Islet precursor cell (in vitro differentiated cells): ENCODE measurements at regions not wholly inside any gene's neighbourhood (a gene's known extent, or its start where the extent isn't known, plus 50 kb on each side); places are given as distances from the start of the nearest gene placed in this dataset.
"Not testable (repeated sequence)": the region's sequence is repeated elsewhere in the genome, so short reads cannot be mapped to it uniquely, and the experiment has no call there.

ENCODE experiments used
- DNase-seq: peaks from one replicate; pipeline ENCODE4 v3.0.0-alpha.2; 2018

DNA sequence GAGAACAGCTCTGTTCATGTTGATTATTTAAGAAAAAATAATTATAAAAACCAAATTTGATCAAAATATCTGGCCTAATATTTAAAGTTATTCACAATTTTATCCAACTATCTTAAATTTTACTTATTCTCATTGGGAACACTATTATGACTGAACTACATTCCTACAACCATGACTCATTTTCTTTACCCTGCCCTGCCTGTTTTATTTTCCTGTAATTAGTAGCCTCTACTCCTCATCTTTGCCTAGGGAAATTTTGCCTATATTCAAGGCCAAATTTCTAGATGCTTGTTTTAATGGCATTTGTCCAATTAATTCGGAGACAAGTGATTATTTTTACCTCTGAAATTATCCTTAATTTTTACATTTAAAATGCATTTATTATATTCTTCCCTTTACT lies 289.7 kb upstream of the TMEM229A start:
- no peak for DNase-seq

DNA sequence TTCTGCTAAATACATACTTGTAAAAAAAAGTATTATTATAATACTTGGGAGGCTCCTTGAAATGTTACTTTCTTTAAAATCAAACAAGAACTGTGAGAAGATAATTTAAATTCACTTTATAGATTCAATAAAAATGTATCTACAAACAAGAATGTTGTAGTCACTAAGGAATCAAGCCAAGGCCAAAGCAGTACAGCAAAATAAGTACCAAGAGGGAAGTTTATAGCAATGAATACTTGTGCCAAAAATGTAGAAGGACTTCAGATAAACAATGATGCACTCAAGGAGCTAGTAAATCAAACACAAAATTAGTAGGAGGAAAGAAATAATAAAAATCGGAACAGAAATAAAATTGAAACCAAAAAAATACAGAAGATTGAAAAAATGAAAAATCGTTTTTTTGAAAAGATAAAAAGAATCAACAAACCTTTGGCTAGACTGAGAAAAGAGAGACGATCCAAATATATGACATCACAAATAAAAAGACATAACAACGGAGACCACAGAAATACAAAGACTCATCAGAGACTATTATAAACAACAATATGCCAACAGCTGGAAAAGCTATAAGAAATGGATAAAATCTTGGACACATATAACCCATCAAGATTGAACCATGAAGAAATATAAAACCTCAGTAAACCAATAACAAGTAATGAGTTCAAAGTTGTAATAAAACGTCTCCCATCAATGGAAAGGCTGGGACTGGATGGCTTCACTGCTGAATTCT lies 286.0 kb upstream of the TMEM229A start:
- no peak for DNase-seq

DNA sequence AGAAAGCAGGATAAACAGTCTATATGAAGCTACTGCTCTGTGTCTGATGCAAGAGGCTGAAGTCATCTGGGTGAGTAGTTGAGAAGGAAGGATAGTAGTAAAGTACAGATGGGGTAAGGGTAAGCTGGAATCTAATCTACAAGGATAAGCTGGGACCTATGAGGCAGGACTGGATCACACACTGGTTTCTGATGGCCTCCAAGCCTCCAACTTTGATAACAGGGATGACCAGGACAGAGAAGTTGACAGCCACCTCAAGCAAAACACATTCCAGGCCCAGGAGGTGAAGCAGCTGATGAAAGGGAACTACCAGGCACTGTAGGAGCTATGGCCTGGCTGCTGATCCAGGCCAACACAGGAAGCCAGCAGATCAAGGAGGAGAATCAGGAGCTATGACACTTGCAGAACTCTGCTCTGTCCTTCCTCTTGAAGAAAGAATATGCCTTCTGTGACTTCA lies 278.1 kb upstream of the TMEM229A start:
- peak; percentile 51 for DNase-seq

DNA sequence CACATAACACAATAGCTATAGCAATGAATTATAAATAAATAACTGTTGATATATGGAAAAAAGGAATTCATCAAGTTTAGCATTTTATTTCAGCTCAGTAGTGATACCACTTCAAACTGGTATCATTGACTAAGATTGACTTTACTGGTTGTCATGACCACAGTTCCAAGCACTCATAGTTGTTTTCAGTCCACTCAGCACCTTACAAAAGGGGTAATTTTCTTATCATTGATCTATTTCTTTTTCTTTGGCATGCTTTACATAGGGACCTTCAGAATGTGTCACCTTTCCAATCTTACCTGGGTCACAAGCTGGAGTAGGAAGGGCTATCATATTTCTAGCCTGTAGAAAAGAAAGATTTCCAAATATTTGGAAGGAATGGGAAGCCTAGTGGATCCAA lies 275.5 kb upstream of the TMEM229A start:
- DNase-seq = no peak

DNA sequence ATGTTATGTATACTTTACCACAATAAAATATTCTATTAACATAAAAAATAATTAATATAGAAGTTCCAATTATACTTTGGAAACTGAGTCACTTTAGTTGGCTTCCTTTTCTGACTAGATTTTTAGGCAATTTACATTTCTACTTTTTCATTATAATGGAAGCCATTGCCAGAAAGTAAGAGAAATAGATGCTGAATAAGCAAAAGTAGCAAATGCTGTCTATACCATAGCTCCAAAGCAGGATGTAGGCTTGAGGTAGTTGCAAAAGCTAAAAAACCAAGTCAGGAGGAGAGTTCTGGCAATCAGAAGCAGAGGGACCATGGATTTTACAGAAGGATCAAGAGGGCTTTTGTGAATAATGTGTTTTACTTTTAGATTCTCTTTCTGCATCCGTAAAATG lies 262.4 kb upstream of the TMEM229A start:
- DNase-seq = no peak

DNA sequence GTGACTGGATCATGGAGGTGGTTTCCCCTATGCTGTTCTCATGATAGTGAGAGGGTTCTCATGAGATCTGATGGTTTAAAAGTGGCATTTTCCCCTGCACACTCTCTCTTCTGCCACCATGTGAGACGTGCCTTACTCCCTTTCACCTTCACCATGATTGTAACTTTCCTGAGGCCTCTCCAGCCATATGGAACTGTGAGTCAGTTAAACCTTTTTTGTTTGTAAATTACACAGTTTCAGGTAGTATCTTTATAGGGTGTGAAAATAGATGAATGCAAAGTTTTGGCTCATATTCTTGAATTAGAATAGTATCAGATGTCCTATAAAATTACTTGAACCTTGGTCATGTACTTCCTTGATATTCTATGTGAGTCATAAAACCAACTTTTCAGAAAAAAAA lies 252.1 kb upstream of the TMEM229A start:
- DNase-seq = no peak

DNA sequence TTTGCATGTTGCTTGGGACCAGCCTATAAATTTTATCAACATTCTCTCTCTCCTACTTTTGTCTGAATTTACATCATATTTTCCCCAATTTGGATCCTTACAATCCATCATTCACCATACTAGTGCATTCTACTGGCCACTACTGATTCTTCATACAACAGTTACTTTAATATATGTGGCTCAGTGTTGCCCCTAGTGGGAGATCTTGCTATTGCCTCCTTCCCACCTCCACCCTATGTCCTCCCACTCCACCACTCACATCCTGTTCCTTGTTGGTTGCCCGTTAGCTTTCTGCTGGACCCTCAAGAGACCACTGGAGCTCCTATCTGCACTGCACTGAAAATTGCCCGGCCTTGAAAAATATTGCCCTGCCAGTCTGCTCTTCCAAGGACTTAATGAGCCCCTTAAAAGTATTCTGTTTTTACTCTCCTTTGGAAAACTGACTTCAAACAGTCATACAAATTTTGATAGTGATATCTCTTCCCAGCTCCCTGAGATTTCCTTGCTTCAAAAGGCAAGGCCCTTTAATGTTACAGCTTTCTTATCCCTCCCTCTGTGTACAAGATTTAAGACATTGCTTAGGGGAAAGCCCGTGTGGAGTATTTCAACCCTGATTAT lies 243.2 kb upstream of the TMEM229A start:
- peak; percentile 70 for DNase-seq

DNA sequence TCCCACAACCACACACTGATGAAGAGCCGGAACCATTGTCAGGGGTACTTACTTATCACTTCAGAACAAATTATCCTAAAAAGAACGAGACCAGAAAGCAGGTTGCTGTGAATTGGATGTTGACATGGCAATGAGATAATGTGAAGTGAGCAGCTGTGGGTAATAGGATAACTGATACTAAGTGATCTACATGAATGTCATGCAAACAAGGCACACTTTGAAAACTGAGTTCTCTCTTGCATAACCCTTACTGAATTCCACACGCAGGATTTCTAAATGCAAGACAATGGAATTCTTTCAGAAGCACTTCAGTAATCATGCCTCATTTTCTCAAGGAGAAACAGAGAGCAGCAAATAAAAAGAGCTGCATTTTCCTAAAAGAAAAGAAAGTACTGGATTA lies 242.5 kb upstream of the TMEM229A start:
- no peak for DNase-seq

DNA sequence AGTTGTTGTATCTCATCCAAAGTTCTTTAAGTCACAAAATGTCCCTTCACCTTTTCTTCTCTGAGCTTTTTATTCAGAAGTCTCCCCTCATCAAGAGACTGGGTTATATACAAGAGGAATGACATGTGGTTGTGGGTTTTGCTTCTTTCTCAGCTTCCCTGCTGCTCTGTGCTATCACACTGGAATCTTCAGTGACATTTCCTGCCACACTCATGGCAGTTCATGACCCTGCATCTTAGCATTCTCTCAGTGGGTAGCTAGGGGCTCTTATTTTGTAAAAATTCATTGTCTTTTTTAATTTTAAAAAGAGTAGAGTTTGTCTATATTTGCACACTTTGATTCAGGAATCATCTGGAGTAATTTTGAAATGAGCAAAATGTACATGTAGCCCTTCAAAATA lies 236.9 kb upstream of the TMEM229A start:
- DNase-seq = no peak

DNA sequence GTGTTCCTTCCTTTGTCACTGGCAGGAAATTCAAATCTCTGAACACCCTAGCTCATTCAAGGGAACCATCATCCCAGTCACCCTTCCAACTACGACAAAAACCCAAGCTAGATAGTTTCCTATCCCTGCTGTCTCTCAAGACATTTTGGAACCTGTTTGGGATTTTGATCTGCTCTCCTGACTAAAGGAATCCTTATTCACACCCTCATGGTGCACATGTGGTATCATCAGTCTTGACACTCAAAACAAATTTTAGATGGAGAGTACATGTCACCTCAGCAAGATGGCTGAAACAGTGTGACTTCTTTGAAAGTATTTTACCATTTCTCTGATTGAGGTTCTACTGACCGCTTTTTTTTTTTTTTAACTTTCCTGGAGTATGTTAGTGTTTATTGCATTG lies 234.3 kb upstream of the TMEM229A start:
- DNase-seq = no peak

DNA sequence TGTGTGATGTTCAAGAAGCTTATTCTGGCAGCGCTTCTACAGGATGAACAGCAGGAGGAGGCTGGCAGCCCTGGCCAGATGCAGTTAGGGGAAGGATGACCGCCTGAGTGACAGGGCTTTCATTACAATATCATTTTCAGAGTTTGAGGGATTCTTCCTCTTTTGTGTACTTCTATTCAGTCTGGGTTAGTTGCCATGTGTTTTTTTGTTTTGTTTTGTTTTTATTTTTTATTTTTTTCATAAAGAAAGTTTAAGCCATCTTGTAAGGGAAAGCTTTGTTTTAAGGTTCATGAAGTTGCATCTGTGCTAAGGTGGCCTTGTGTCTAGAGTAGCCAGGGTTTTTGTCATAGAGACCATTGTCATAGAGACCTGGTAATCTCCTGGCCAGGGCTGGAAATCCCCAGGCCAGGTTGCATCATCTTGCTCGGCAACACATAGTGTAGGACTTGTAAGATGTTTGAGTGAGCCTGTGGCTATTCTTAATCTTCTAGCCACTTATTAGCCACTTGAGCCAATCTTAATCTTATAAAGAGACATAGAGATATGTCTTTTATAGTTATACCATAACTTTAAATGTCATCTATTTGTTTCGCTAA lies 230.5 kb upstream of the TMEM229A start:
- DNase-seq = peak; percentile 79

DNA sequence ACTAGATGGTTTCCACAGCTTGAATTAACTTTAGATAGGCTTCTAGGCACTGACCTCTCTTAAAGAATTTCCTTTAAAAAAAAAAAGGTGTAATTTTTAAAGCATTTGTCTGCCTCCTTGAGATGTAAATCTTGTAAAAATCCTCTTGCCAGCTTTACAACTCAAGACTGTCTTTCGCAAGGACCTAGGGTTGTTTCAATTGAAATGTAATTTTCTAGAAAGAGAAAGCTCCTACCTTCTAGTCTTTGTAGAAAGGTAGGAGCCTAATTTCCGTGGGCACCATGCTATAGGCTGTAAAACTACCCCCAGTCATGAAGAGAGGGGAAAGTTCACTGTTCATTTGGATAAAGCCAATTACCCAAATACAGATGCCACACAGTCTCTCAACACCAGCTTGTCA lies 228.8 kb upstream of the TMEM229A start:
- DNase-seq = no peak

DNA sequence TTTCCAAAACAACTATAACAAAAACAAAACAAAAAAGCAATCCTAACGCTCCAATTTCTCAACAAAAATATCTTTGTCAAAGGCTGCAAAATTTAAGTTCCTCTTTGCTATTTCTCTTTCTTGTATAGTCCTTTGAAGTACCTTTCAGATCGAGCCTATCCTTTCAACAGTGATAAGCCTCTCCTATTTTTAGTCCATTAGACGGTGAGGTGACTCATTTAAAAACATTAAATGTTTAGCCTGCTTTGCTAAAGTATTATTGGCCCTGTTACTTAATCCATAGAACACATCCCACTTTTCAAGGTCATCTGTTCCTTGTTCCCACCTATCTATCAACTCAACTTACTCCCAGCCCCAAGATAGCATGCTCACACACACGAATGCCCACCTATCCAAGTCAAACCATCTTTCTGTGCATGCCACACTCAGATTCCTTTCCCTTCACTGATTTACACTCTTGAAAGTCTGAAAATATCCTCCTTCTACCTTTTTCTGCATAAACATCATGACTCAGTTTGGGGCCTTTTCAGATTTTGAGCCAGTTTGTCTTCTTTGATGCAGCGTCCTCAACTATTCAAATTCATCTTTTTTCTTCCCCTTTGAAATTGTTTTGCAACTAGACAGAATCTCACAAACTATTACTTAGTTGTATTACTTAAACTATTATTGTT lies 224.9 kb upstream of the TMEM229A start:
- DNase-seq = no peak

DNA sequence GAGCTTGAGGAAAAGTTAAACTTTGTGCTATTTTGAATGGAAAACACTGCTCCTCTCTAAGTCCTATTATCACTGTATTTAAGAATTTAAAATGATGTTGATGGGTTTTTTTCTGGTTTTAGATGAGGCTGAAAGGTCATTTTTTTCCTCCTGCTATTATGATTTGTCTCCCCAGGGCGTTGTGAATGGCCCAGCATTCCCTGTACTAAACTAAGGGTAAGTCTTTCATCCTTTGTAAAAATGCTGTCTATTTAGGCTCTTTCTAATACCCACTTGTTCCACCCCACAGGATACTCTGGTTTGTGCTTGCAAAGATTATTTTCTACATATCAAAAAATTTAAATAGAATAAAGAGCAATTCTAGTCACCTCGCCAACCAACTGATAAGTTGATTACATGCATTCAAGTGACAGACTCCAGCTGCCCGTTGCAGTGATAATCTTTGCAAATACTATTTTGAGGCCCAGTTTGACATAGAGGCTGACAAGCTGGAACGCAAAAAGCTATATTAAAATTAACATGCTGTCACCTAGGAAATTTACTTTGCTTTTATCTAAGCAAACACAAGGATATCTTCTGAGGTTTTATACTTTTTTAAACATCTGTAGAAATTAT lies 222.3 kb upstream of the TMEM229A start:
- no peak for DNase-seq

DNA sequence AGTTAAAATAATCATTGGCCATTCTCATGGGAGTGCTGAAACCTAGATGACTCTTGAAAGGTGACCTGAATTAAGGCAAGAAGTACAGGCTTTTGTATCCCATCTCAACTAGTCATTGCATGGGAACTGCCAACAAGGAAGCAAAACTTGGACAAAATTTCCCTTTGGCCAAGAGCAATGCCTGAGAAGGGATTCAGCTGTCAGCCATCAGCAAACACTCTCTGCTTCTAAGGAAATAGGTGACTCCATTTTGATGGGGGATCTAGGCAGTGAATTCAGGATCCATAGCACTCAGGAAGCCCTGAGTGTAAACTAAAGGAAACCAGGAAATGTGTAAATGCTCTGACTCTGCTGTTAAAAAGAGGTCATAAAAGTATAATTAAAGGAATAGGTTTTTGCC lies 221.5 kb upstream of the TMEM229A start:
- no peak for DNase-seq

DNA sequence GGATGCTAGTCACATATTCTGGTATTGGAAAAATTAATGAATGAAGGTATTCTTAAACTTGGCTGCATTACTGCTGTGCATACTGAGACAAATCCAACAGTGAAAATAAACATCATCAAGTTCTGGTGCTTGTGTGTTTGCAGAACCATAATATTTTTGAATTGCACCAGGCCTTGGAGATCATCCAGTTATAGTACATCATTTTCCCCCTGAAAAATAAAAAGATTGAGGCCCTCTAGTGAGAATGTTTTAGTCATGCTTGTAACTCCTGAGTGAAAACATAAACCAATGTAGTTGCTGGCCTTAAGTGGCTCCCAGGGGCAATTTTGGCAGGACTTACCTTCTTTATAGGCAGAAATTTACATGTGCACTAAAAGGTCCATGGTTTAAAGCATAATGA lies 218.8 kb upstream of the TMEM229A start:
- DNase-seq = no peak

DNA sequence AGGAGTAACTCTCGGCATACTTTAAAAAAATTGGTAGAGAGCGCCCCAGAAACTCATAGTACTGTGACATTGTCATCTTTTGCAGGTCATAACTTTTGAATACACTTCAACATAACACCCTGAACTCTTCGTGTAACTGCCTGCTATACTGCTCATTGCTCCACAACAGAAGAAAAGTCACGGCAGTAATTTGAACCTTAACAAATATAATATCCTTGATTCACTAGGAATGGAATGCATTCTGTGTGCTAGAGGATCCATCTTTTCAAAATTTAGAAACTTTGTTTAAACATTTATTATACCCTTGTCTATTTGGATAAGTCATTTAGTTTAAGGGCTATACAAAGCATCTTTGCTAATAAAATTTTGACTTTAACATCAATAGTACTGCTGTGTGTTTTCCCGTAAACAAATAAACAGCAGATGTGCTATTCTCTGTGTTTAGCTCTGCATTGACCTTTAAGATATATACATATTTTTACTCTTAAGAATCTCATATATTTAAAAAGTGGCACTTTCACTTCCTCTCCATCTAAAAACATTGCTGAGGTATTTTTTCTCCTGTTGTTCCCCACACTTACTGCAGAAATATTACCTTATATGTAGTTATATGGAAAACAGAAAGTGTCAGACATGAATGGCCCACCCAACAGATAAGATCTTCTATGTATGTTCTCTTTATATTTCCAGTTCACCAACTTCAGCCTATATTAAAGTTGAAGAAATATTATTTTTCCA lies 217.6 kb upstream of the TMEM229A start:
- no peak for DNase-seq

DNA sequence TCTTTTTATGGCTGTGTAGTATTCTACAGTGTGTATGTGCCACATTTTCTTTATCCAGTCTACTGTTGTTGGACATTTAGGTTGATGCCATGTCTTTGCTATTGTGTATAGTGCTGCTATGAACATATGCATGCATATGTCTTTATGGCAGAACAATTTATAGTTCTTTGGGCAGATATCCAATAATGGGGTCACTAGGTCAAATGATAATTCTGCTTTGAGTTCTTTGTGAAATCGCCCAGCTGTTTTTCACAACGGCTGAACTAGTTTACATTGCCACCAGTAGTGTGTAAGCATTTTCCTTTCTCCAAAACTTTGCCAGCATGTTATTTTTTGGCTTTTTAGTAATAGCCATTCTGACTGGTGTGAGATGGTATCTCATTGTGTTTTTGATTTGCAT lies 214.8 kb upstream of the TMEM229A start:
- no peak for DNase-seq

DNA sequence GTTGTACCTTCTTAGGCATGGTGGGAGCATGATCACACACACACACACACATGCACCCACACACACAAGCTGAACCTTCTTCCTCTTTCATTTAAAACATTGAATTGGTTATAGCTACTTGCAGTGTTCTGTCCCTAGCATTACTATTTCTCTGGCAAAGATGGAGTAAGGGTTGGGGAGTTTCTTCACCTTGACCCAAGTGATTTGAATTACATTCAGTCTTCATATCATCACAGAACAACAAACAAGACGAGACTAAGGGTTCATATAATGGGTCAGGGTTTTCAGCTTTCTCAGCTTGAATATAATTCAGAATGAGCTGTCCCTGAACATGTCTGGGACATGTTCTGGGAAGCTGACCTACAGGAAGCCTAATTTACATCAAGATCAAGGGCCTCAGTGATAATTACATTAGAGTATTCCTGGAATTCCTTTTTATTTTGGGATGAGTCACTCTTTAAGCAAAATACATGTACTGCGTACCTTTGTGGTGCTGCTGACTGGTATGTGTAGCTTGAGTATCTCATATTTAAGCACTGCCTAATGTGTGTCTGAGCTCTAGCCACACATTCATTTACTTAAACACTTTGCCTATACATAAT lies 213.5 kb upstream of the TMEM229A start:
- peak; percentile 59 for DNase-seq

DNA sequence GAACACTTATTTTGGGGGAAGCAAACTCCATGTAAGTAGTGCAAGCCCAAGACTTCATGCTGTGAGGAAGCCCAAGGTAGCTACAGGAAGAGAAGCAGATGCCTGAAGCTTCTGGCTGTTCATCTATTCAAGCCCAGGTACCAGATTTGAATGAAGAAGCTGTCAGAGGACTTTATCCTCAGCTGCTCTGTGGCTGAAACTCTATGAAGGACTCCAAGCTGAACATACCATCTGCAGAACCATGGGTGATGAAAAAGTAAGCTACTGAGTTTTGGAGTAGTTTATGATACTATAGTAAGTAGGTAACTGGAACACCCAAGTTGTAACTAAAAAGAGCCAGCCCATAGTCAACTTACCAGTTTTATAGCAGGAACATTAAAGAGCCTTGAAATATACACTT lies 211.6 kb upstream of the TMEM229A start:
- not testable (repeated sequence) for DNase-seq

DNA sequence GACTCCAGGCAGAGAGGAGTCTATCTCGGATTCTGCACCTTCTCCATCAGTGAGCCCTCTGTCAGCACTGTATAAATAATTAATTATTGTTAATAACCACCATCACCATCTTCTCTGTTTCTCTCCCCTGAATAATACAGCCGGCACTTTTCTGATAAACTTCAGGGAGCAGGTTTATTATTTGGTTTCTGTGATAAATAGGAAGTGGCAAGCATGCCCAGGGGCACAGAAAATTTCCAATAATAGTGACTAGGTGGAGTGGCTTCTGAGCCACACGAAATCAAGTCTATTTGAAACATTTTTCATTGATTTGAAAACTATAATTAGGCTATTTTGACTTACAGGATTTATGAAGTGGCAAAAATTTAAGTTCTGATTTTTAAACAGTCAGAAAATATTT lies 186.8 kb upstream of the TMEM229A start:
- no peak for DNase-seq

DNA sequence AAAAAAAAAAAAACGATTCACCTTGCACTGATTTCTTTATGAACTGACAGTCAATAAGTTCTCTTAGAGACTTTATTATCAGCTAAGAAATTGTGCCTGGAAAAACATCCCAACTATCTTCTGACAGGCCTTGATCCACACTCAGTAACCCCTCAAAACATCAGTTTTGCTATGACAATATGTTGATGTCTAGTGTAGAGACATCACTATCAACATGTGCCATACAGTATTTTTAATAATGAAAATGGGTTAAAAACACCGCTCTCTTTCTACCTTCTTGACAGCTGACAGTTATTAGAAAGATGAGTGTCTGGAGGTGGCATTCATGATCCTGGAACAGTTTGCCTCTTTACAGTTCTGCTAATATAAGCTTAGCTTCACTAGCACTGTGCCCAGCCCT lies 175.8 kb upstream of the TMEM229A start:
- no peak for DNase-seq
